SKM-1 treated with dmso at 0.1 percent for 144 hours (cell line): ENCODE measurements at regions not wholly inside any gene's neighbourhood (a gene's known extent, or its start where the extent isn't known, plus 50 kb on each side); places are given as distances from the start of the nearest gene placed in this dataset.
A peak's percentile ranks its signal among the peaks of the same experiment; 100 is the strongest.

Source experiments
- DNase-seq: peaks from one replicate; lab custom pipeline; 2025; ENCODE audit not compliant: unreplicated experiment; lab: John Stamatoyannopoulos, UW

- DNase-seq = no peak
These were observed 147.5 kb downstream of the PTPRU start for GRCh38 chr1:29383746-29384371.

DNA sequence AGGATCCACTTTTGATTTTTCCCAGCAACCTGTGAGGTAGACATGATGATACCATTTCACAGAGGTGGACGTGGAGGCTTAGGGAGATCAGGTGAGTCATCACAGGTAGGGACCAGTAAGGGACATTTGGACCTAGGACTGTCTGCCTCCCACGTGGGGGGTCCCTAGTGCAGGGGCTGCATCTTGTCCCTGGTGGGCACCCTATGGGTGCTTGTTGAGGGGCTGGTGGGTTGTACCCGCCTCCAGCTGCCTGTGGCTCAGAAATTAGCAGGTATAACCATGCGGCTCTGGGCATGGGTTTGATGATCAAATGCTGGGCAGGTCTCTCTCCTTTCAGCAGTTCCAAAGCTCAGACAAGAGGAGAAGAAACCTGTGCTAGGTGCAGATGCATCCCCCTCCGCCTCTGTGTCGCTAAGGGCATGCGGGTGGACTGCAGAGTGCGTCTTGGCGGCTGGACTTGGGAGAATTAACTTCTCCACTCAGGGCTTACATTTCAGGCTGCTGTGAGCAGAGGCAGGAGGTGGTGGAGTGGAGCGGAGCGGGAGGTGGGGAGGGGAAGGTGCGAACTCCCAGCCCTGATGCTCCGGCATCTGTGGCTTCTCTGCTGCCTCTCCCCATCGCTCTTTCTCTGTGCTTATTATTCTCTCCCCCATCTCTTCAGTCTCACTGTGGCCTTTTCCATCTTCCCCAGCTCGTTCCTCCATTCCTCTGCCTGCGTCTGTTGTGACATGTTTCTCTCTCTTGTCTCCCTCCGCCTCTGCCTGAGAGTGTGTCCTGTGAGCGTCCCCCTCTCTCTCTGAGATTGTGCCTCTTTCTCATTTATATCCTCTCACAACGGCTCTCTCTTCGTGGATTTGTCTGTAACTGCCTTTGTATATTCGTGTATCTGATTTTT lies 146.8 kb downstream of the PTPRU start:
- DNase-seq = no peak

DNA sequence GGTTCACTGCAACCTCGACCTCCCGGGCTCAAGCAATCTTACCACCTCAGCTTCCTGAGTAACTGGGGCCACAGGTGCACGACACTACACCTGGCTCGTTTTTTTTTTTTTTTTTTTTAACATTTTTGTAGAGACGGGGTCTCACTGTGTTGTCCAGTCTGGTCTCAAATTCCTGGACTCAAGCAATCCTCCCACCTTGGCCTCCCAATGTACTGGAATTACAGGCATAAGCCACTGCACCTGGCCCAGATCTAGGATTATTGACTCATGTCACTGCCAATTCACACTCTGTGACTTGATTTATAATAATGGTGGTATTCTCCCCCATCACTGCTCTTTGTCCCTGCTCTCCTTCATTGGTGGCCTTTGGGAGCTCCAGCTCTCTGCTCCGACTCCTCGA lies 145.1 kb downstream of the PTPRU start:
- no peak for DNase-seq

GRCh38 chr1:29380532-29380931 lies 144.2 kb downstream of the PTPRU start:
- no peak for DNase-seq

GRCh38 chr1:29379443-29380073 lies 143.2 kb downstream of the PTPRU start:
- peak; percentile 20 for DNase-seq
